Stimulated activated CD4-positive, alpha-beta T cell treated with anti-CD3 and anti-CD28 coated beads, Interleukin-12 subunit alpha, Interleukin-12 subunit beta, amount 100 ng/mL, for 48 hours (primary cell): ENCODE measurements at regions not wholly inside any gene's neighbourhood (a gene's known extent, or its start where the extent isn't known, plus 50 kb on each side); places are given as distances from the start of the nearest gene placed in this dataset.
"Not testable (repeated sequence)": the region's sequence is repeated elsewhere in the genome, so short reads cannot be mapped to it uniquely, and the experiment has no call there.

Experiments used
- DNase-seq, 3 donors: peaks; one replicate each; pipeline ENCODE4 v3.0.0-alpha.2; 2020; ENCODE audit warnings: low read depth in 2 of 3, low spot score in 1 of 3

- DNase-seq, result no peak
Observed at GRCh38 chr18:55751476-55751875, 163.5 kb upstream of the TCF4 start.

- no peak for DNase-seq
Observed at GRCh38 chr18:55748227-55748738, 160.3 kb upstream of the TCF4 start.

- no peak for DNase-seq
Observed at GRCh38 chr18:55744206-55744605, 156.2 kb upstream of the TCF4 start.

- no peak for DNase-seq
Observed at GRCh38 chr18:55743736-55744135, 155.7 kb upstream of the TCF4 start.

GRCh38 chr18:55743133-55743532 lies 155.1 kb upstream of the TCF4 start:
- no peak for DNase-seq

- no peak for DNase-seq
Observed at GRCh38 chr18:55739488-55739887, 151.5 kb upstream of the TCF4 start.

- DNase-seq, result no peak
Observed at GRCh38 chr18:55738483-55739114, 150.6 kb upstream of the TCF4 start.

GRCh38 chr18:55737781-55738468 lies 149.9 kb upstream of the TCF4 start:
- DNase-seq, result no peak

GRCh38 chr18:55737266-55737665 lies 149.3 kb upstream of the TCF4 start:
- DNase-seq, result no peak

GRCh38 chr18:55735969-55736368 lies 148.0 kb upstream of the TCF4 start:
- no peak for DNase-seq

GRCh38 chr18:55735199-55735855 lies 147.3 kb upstream of the TCF4 start:
- no peak for DNase-seq

GRCh38 chr18:55732227-55733106 lies 144.5 kb upstream of the TCF4 start:
- no peak for DNase-seq

GRCh38 chr18:55731594-55732042 lies 143.6 kb upstream of the TCF4 start:
- DNase-seq, result no peak

GRCh38 chr18:55721006-55721405 lies 133.0 kb upstream of the TCF4 start:
- DNase-seq, result not testable (repeated sequence)

- no peak for DNase-seq
Observed at GRCh38 chr18:55713707-55714106, 125.7 kb upstream of the TCF4 start.

- DNase-seq, result no peak
Observed at GRCh38 chr18:55706898-55707297, 118.9 kb upstream of the TCF4 start.

- no peak for DNase-seq
Observed at GRCh38 chr18:55699233-55699765, 111.3 kb upstream of the TCF4 start.

GRCh38 chr18:55696811-55697210 lies 108.8 kb upstream of the TCF4 start:
- no peak for DNase-seq

- DNase-seq, result no peak
Observed at GRCh38 chr18:55695091-55695490, 107.1 kb upstream of the TCF4 start.

GRCh38 chr18:55694291-55694690 lies 106.3 kb upstream of the TCF4 start:
- DNase-seq, result no peak

- no peak for DNase-seq
Observed at GRCh38 chr18:55688030-55688429, 100.0 kb upstream of the TCF4 start.
